SK-N-SH (cell line): ENCODE measurements at regions not wholly inside any gene's neighbourhood (a gene's known extent, or its start where the extent isn't known, plus 50 kb on each side); places are given as distances from the start of the nearest gene placed in this dataset.

ENCODE experiments used
- EZH2phosphoT487 ChIP-seq: fragments of 200-600 bp; sonication (generic); IDR thresholded peaks from 2 replicates; pipeline ENCODE4 v1.6.1; 2017; ENCODE audit warnings: low read depth, mixed run types, mild to moderate bottlenecking, antibody characterized with exemption, moderate library complexity, borderline replicate concordance
- FOSL2 ChIP-seq: IDR thresholded peaks from 2 replicates; pipeline ENCODE4 v1.4.0; 2012; ENCODE audit warnings: low read depth, mild to moderate bottlenecking, moderate library complexity, borderline replicate concordance
- GABPA ChIP-seq: IDR thresholded peaks from 2 replicates; pipeline ENCODE4 v1.4.0; 2012; ENCODE audit warnings: low read depth, mild to moderate bottlenecking
- MEF2A ChIP-seq: IDR thresholded peaks from 2 replicates; pipeline ENCODE4 v1.4.0; 2012; ENCODE audit warnings: low read depth, borderline replicate concordance
- NRF1 ChIP-seq: IDR thresholded peaks from 2 replicates; pipeline ENCODE4 v1.6.1; 2012; ENCODE audit warnings: low read depth, mild to moderate bottlenecking, low read length
- POLR2AphosphoS5 ChIP-seq: IDR thresholded peaks from 2 replicates; pipeline ENCODE4 v1.6.1; 2012; ENCODE audit warnings: low read depth, low read length
- RCOR1 ChIP-seq: fragments of 150-350 bp; IDR thresholded peaks from 2 replicates; pipeline ENCODE4 v1.6.1; 2017; ENCODE audit warnings: antibody characterized with exemption, low read length
- RXRA ChIP-seq: IDR thresholded peaks from 2 replicates; pipeline ENCODE4 v1.4.0; 2012; ENCODE audit warnings: low read depth, mild to moderate bottlenecking, borderline replicate concordance
- SIN3A ChIP-seq: IDR thresholded peaks from 2 replicates; pipeline ENCODE4 v1.6.1; 2012; ENCODE audit warnings: low read depth, mild to moderate bottlenecking, low read length, moderate library complexity, borderline replicate concordance
- TAF1 ChIP-seq: IDR thresholded peaks from 2 replicates; pipeline ENCODE4 v1.6.1; 2012; ENCODE audit warnings: low read depth, mild to moderate bottlenecking, low read length, moderate library complexity, borderline replicate concordance
- TCF12 ChIP-seq: IDR thresholded peaks from 2 replicates; pipeline ENCODE4 v1.4.0; 2012
- ZBTB33 ChIP-seq: IDR thresholded peaks from 2 replicates; pipeline ENCODE4 v1.4.0; 2012; ENCODE audit warnings: low read depth, borderline replicate concordance
- TF ChIP-seq, protein P1 (sequence below): fragments of 200-600 bp; sonication (generic); IDR thresholded peaks from 2 replicates; pipeline ENCODE4 v1.6.1; 2017; ENCODE audit warnings: antibody characterized with exemption, mild to moderate bottlenecking, moderate library complexity
- TF ChIP-seq, protein P2 (sequence below): IDR thresholded peaks from 2 replicates; pipeline ENCODE4 v1.6.1; 2012; ENCODE audit warnings: mild to moderate bottlenecking, low read depth, low read length, moderate library complexity

GRCh38 chr13:87537951-87538350 is 133.2 kb upstream of the SLITRK5 start:
- TF ChIP-seq, protein P1, sequence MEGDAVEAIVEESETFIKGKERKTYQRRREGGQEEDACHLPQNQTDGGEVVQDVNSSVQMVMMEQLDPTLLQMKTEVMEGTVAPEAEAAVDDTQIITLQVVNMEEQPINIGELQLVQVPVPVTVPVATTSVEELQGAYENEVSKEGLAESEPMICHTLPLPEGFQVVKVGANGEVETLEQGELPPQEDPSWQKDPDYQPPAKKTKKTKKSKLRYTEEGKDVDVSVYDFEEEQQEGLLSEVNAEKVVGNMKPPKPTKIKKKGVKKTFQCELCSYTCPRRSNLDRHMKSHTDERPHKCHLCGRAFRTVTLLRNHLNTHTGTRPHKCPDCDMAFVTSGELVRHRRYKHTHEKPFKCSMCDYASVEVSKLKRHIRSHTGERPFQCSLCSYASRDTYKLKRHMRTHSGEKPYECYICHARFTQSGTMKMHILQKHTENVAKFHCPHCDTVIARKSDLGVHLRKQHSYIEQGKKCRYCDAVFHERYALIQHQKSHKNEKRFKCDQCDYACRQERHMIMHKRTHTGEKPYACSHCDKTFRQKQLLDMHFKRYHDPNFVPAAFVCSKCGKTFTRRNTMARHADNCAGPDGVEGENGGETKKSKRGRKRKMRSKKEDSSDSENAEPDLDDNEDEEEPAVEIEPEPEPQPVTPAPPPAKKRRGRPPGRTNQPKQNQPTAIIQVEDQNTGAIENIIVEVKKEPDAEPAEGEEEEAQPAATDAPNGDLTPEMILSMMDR = no peak
- TF ChIP-seq, protein P2, sequence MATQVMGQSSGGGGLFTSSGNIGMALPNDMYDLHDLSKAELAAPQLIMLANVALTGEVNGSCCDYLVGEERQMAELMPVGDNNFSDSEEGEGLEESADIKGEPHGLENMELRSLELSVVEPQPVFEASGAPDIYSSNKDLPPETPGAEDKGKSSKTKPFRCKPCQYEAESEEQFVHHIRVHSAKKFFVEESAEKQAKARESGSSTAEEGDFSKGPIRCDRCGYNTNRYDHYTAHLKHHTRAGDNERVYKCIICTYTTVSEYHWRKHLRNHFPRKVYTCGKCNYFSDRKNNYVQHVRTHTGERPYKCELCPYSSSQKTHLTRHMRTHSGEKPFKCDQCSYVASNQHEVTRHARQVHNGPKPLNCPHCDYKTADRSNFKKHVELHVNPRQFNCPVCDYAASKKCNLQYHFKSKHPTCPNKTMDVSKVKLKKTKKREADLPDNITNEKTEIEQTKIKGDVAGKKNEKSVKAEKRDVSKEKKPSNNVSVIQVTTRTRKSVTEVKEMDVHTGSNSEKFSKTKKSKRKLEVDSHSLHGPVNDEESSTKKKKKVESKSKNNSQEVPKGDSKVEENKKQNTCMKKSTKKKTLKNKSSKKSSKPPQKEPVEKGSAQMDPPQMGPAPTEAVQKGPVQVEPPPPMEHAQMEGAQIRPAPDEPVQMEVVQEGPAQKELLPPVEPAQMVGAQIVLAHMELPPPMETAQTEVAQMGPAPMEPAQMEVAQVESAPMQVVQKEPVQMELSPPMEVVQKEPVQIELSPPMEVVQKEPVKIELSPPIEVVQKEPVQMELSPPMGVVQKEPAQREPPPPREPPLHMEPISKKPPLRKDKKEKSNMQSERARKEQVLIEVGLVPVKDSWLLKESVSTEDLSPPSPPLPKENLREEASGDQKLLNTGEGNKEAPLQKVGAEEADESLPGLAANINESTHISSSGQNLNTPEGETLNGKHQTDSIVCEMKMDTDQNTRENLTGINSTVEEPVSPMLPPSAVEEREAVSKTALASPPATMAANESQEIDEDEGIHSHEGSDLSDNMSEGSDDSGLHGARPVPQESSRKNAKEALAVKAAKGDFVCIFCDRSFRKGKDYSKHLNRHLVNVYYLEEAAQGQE = no peak
- no peak for TF ChIP-seq SIN3A
- no peak for TF ChIP-seq FOSL2
- TF ChIP-seq TAF1 = no peak
- no peak for TF ChIP-seq RXRA
- TF ChIP-seq MEF2A = no peak
- no peak for TF ChIP-seq TCF12
- TF ChIP-seq GABPA = no peak
- TF ChIP-seq EZH2phosphoT487 = no peak
- no peak for TF ChIP-seq POLR2AphosphoS5
- no peak for TF ChIP-seq ZBTB33
- TF ChIP-seq RCOR1 = no peak
- TF ChIP-seq NRF1 = no peak
